ENCODE measurements at regions not wholly inside any gene's neighbourhood (a gene's known extent, or its start where the extent isn't known, plus 50 kb on each side); places are given as distances from the start of the nearest gene placed in this dataset.

GRCh38 chr4:110840221-110840654, 217.4 kb upstream of the PITX2 start:
- TF ChIP-seq CTCF (IDR thresholded peaks at IDR 0.05; ENCODE audit: low read depth, low read length, missing input control) (no peak), TAF1 (conservative IDR thresholded peaks at IDR 0.05) (no peak), RAD21 (IDR thresholded peaks at IDR 0.05) (no peak), REST (IDR thresholded peaks at IDR 0.05) (no peak), JUND (IDR thresholded peaks at IDR 0.05) (no peak)
- TF ChIP-seq, protein P1, sequence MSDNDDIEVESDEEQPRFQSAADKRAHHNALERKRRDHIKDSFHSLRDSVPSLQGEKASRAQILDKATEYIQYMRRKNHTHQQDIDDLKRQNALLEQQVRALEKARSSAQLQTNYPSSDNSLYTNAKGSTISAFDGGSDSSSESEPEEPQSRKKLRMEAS (IDR thresholded peaks at IDR 0.05), result no peak

All from liver (tissue), 3 donors.